HL-60 (cell line): ENCODE measurements at regions not wholly inside any gene's neighbourhood (a gene's known extent, or its start where the extent isn't known, plus 50 kb on each side); places are given as distances from the start of the nearest gene placed in this dataset.

ENCODE experiments used
- CTCF ChIP-seq: IDR thresholded peaks from one replicate; pipeline ENCODE4 v1.5.1; 2011; ENCODE audit warnings: low read length, control low read depth, inconsistent platforms; ENCODE audit not compliant: insufficient read depth
- GABPA ChIP-seq: IDR thresholded peaks from 2 replicates; pipeline ENCODE4 v1.6.1; 2012; ENCODE audit warnings: low read depth
- REST ChIP-seq: IDR thresholded peaks from 2 replicates; pipeline ENCODE4 v1.6.1; 2012; ENCODE audit warnings: low read depth; ENCODE audit not compliant: insufficient replicate concordance

- no peak for TF ChIP-seq CTCF
- TF ChIP-seq REST = no peak
- no peak for TF ChIP-seq GABPA
Observed at GRCh38 chr9:119792242-119792641, 423.0 kb upstream of the BRINP1 start.
